Ovary (tissue), 3 donors: ENCODE measurements at regions not wholly inside any gene's neighbourhood (a gene's known extent, or its start where the extent isn't known, plus 50 kb on each side); places are given as distances from the start of the nearest gene placed in this dataset.

Experiments
- CTCF ChIP-seq, 3 donors: fragments of 450-650 bp in 2 of 3; fragments of 200-600 bp in 1 of 3; IDR thresholded peaks; one replicate each; pipeline versions ENCODE4 v1.5.1 to v1.8.0; 2016 to 2022; ENCODE audit warnings: antibody characterized with exemption in 3 of 3, mild to moderate bottlenecking in 1 of 3
- EP300 ChIP-seq: sonication (generic); formaldehyde crosslinking; IDR thresholded peaks from one replicate; pipeline ENCODE4 v1.6.1; 2017; ENCODE audit warnings: antibody characterized with exemption
- POLR2A ChIP-seq: fragments of 450-650 bp; IDR thresholded peaks from one replicate; pipeline ENCODE4 v1.6.1; 2017; ENCODE audit warnings: antibody characterized with exemption, mild to moderate bottlenecking, moderate library complexity
- donor health status: DM: no; HTN: no; CAD: no.

GRCh38 chr20:40778894-40779496 is 90.0 kb upstream of the MAFB start:
- no peak for TF ChIP-seq CTCF (IDR thresholded peaks at IDR 0.05)
- no peak for TF ChIP-seq POLR2A
- no peak for TF ChIP-seq EP300
